DND-41 (cell line): ENCODE measurements at regions not wholly inside any gene's neighbourhood (a gene's known extent, or its start where the extent isn't known, plus 50 kb on each side); places are given as distances from the start of the nearest gene placed in this dataset.

ENCODE experiments used
- CTCF ChIP-seq: IDR thresholded peaks from 2 replicates; pipeline ENCODE4 v1.5.1; 2012; ENCODE audit warnings: borderline replicate concordance, low read length, moderate library complexity, mild to moderate bottlenecking; ENCODE audit not compliant: poor library complexity, severe bottlenecking; ENCODE audit errors: extremely low read depth
- EZH2 ChIP-seq: IDR thresholded peaks from 3 replicates; pipeline ENCODE4 v1.6.1; 2012; ENCODE audit warnings: borderline replicate concordance, low read depth, mild to moderate bottlenecking, moderate library complexity, low read length, inconsistent platforms; ENCODE audit not compliant: severe bottlenecking

- no peak for TF ChIP-seq CTCF
- no peak for TF ChIP-seq EZH2
These were observed 165.0 kb downstream of the BAMBI start for GRCh38 chr10:28842321-28842720.
